ENCODE measurements at regions not wholly inside any gene's neighbourhood (a gene's known extent, or its start where the extent isn't known, plus 50 kb on each side); places are given as distances from the start of the nearest gene placed in this dataset.
"Not testable (repeated sequence)": the region's sequence is repeated elsewhere in the genome, so short reads cannot be mapped to it uniquely, and the experiment has no call there.

GRCh38 chr9:80489329-80489728, 917.6 kb downstream of the TLE4 start:
- Histone ChIP-seq H3K4me1 (ENCODE audit: control insufficient read depth, insufficient read depth, low read length, poor library complexity, severe bottlenecking) (no peaks in the 10 kb centered on the region), H3K4me3 (ENCODE audit: insufficient read depth, low read depth, low read length, poor library complexity, severe bottlenecking) (no peak overlapping the region), H3K27me3 (replicated peaks; ENCODE audit: control insufficient read depth, insufficient read depth, low read length, poor library complexity, severe bottlenecking) (no peaks in the 10 kb centered on the region), H3K9me3 (ENCODE audit: control insufficient read depth, low read length) (no peaks in the 10 kb centered on the region), H3K27ac (ENCODE audit: insufficient read depth, low read length, poor library complexity, severe bottlenecking) (no peak overlapping the region), H3K36me3 (ENCODE audit: control insufficient read depth, insufficient read depth, low read length) (no peaks in the 10 kb centered on the region)
- no peak for DNase-seq

GRCh38 chr9:80485420-80486250, 913.9 kb downstream of the TLE4 start:
- Histone ChIP-seq H3K4me3 (ENCODE audit: insufficient read depth, low read depth, low read length, poor library complexity, severe bottlenecking) (no peak overlapping the region), H3K36me3 (ENCODE audit: control insufficient read depth, insufficient read depth, low read length) (no peaks in the 10 kb centered on the region), H3K4me1 (ENCODE audit: control insufficient read depth, insufficient read depth, low read length, poor library complexity, severe bottlenecking) (no peaks in the 10 kb centered on the region), H3K27ac (ENCODE audit: insufficient read depth, low read length, poor library complexity, severe bottlenecking) (no peak overlapping the region), H3K27me3 (replicated peaks; ENCODE audit: control insufficient read depth, insufficient read depth, low read length, poor library complexity, severe bottlenecking) (no peaks in the 10 kb centered on the region), H3K9me3 (ENCODE audit: control insufficient read depth, low read length) (no peaks in the 10 kb centered on the region)
- DNase-seq: no peak

- H3K4me1 ChIP-seq (ENCODE audit: control insufficient read depth, insufficient read depth, low read length, poor library complexity, severe bottlenecking); DNase-seq; H3K4me3 ChIP-seq (ENCODE audit: insufficient read depth, low read depth, low read length, poor library complexity, severe bottlenecking); H3K27me3 ChIP-seq (replicated peaks; ENCODE audit: control insufficient read depth, insufficient read depth, low read length, poor library complexity, severe bottlenecking); H3K36me3 ChIP-seq (ENCODE audit: control insufficient read depth, insufficient read depth, low read length); H3K9me3 ChIP-seq (ENCODE audit: control insufficient read depth, low read length); H3K27ac ChIP-seq (ENCODE audit: insufficient read depth, low read length, poor library complexity, severe bottlenecking): not testable (repeated sequence)
Observed at GRCh38 chr9:80482251-80482650, 910.5 kb downstream of the TLE4 start.

GRCh38 chr9:80467632-80468031, 895.9 kb downstream of the TLE4 start:
- H3K36me3 ChIP-seq (ENCODE audit: control insufficient read depth, insufficient read depth, low read length): no peaks in the 10 kb centered on the region
- H3K27me3 ChIP-seq (replicated peaks; ENCODE audit: control insufficient read depth, insufficient read depth, low read length, poor library complexity, severe bottlenecking): no peaks in the 10 kb centered on the region
- no peaks in the 10 kb centered on the region for H3K9me3 ChIP-seq (ENCODE audit: control insufficient read depth, low read length)
- no peak overlapping the region for H3K4me3 ChIP-seq (ENCODE audit: insufficient read depth, low read depth, low read length, poor library complexity, severe bottlenecking)
- no peak overlapping the region for H3K27ac ChIP-seq (ENCODE audit: insufficient read depth, low read length, poor library complexity, severe bottlenecking)
- DNase-seq: no peak
- no peaks in the 10 kb centered on the region for H3K4me1 ChIP-seq (ENCODE audit: control insufficient read depth, insufficient read depth, low read length, poor library complexity, severe bottlenecking)

GRCh38 chr9:80465556-80465955, 893.8 kb downstream of the TLE4 start:
- Histone ChIP-seq H3K27me3 (replicated peaks; ENCODE audit: control insufficient read depth, insufficient read depth, low read length, poor library complexity, severe bottlenecking) (no peaks in the 10 kb centered on the region), H3K36me3 (ENCODE audit: control insufficient read depth, insufficient read depth, low read length) (no peaks in the 10 kb centered on the region), H3K27ac (ENCODE audit: insufficient read depth, low read length, poor library complexity, severe bottlenecking) (no peak overlapping the region), H3K4me1 (ENCODE audit: control insufficient read depth, insufficient read depth, low read length, poor library complexity, severe bottlenecking) (no peaks in the 10 kb centered on the region), H3K9me3 (ENCODE audit: control insufficient read depth, low read length) (no peaks in the 10 kb centered on the region), H3K4me3 (ENCODE audit: insufficient read depth, low read depth, low read length, poor library complexity, severe bottlenecking) (no peak overlapping the region)
- no peak for DNase-seq

GRCh38 chr9:80449513-80449912, 877.7 kb downstream of the TLE4 start:
- DNase-seq: no peak
- Histone ChIP-seq H3K4me1 (ENCODE audit: control insufficient read depth, insufficient read depth, low read length, poor library complexity, severe bottlenecking) (no peaks in the 10 kb centered on the region), H3K27ac (ENCODE audit: insufficient read depth, low read length, poor library complexity, severe bottlenecking) (no peak overlapping the region), H3K4me3 (ENCODE audit: insufficient read depth, low read depth, low read length, poor library complexity, severe bottlenecking) (no peak overlapping the region), H3K36me3 (ENCODE audit: control insufficient read depth, insufficient read depth, low read length) (no peaks in the 10 kb centered on the region), H3K9me3 (ENCODE audit: control insufficient read depth, low read length) (no peaks in the 10 kb centered on the region), H3K27me3 (replicated peaks; ENCODE audit: control insufficient read depth, insufficient read depth, low read length, poor library complexity, severe bottlenecking) (no peaks in the 10 kb centered on the region)

GRCh38 chr9:80448996-80449395, 877.2 kb downstream of the TLE4 start:
- DNase-seq: no peak
- Histone ChIP-seq H3K4me3 (ENCODE audit: insufficient read depth, low read depth, low read length, poor library complexity, severe bottlenecking) (no peak overlapping the region), H3K9me3 (ENCODE audit: control insufficient read depth, low read length) (no peaks in the 10 kb centered on the region), H3K27ac (ENCODE audit: insufficient read depth, low read length, poor library complexity, severe bottlenecking) (no peak overlapping the region), H3K4me1 (ENCODE audit: control insufficient read depth, insufficient read depth, low read length, poor library complexity, severe bottlenecking) (no peaks in the 10 kb centered on the region), H3K27me3 (replicated peaks; ENCODE audit: control insufficient read depth, insufficient read depth, low read length, poor library complexity, severe bottlenecking) (no peaks in the 10 kb centered on the region), H3K36me3 (ENCODE audit: control insufficient read depth, insufficient read depth, low read length) (no peaks in the 10 kb centered on the region)

GRCh38 chr9:80447876-80448275, 876.1 kb downstream of the TLE4 start:
- H3K9me3 ChIP-seq (ENCODE audit: control insufficient read depth, low read length): no peaks in the 10 kb centered on the region
- DNase-seq: no peak
- H3K4me1 ChIP-seq (ENCODE audit: control insufficient read depth, insufficient read depth, low read length, poor library complexity, severe bottlenecking): no peaks in the 10 kb centered on the region
- H3K4me3 ChIP-seq (ENCODE audit: insufficient read depth, low read depth, low read length, poor library complexity, severe bottlenecking): no peak overlapping the region
- no peak overlapping the region for H3K27ac ChIP-seq (ENCODE audit: insufficient read depth, low read length, poor library complexity, severe bottlenecking)
- no peaks in the 10 kb centered on the region for H3K27me3 ChIP-seq (replicated peaks; ENCODE audit: control insufficient read depth, insufficient read depth, low read length, poor library complexity, severe bottlenecking)
- no peaks in the 10 kb centered on the region for H3K36me3 ChIP-seq (ENCODE audit: control insufficient read depth, insufficient read depth, low read length)

- Histone ChIP-seq H3K9me3 (ENCODE audit: control insufficient read depth, low read length) (no peaks in the 10 kb centered on the region), H3K36me3 (ENCODE audit: control insufficient read depth, insufficient read depth, low read length) (no peaks in the 10 kb centered on the region), H3K4me1 (ENCODE audit: control insufficient read depth, insufficient read depth, low read length, poor library complexity, severe bottlenecking) (no peaks in the 10 kb centered on the region), H3K27ac (ENCODE audit: insufficient read depth, low read length, poor library complexity, severe bottlenecking) (no peak overlapping the region), H3K27me3 (replicated peaks; ENCODE audit: control insufficient read depth, insufficient read depth, low read length, poor library complexity, severe bottlenecking) (no peaks in the 10 kb centered on the region), H3K4me3 (ENCODE audit: insufficient read depth, low read depth, low read length, poor library complexity, severe bottlenecking) (no peak overlapping the region)
- no peak for DNase-seq
Observed at GRCh38 chr9:80440724-80441123, 869.0 kb downstream of the TLE4 start.

GRCh38 chr9:80437825-80438224, 866.1 kb downstream of the TLE4 start:
- Histone ChIP-seq H3K27ac (ENCODE audit: insufficient read depth, low read length, poor library complexity, severe bottlenecking) (no peak overlapping the region), H3K27me3 (replicated peaks; ENCODE audit: control insufficient read depth, insufficient read depth, low read length, poor library complexity, severe bottlenecking) (no peaks in the 10 kb centered on the region), H3K36me3 (ENCODE audit: control insufficient read depth, insufficient read depth, low read length) (no peaks in the 10 kb centered on the region), H3K9me3 (ENCODE audit: control insufficient read depth, low read length) (no peaks in the 10 kb centered on the region), H3K4me1 (ENCODE audit: control insufficient read depth, insufficient read depth, low read length, poor library complexity, severe bottlenecking) (no peaks in the 10 kb centered on the region), H3K4me3 (ENCODE audit: insufficient read depth, low read depth, low read length, poor library complexity, severe bottlenecking) (no peak overlapping the region)
- DNase-seq: no peak
